Left renal cortex interstitium (tissue), 4 donors: ENCODE measurements at regions not wholly inside any gene's neighbourhood (a gene's known extent, or its start where the extent isn't known, plus 50 kb on each side); places are given as distances from the start of the nearest gene placed in this dataset.
"Not testable (repeated sequence)": the region's sequence is repeated elsewhere in the genome, so short reads cannot be mapped to it uniquely, and the experiment has no call there.

ENCODE experiments used
- DNase-seq, 4 donors: peaks; one replicate each; pipeline ENCODE4 v3.0.0-alpha.2; 2013; ENCODE audit warnings: low read depth in 4 of 4, low spot score in 2 of 4, missing footprints in 1 of 4

DNA sequence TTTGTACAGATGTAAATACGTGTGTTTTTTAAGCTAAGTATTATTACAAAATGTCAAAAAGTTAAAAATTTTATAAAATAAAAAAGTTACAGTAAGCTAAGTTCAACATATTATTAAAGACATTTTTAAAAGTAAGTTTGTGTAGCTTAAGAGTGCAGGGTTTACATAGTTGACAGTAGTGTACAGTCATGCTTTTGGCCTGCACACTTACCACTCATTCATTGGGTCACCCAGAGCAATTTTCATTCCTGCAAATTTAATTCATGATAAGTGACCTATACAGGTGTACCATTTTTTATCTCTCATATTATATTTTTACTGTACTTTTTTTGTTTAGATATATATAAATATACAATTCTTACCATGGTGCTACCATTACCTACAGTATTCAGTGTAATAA is 769.9 kb upstream of the SLITRK6 start:
- DNase-seq: no peak

- DNase-seq: no peak
Measured at GRCh38 chr13:86569974-86570373, 770.8 kb upstream of the SLITRK6 start.

DNA sequence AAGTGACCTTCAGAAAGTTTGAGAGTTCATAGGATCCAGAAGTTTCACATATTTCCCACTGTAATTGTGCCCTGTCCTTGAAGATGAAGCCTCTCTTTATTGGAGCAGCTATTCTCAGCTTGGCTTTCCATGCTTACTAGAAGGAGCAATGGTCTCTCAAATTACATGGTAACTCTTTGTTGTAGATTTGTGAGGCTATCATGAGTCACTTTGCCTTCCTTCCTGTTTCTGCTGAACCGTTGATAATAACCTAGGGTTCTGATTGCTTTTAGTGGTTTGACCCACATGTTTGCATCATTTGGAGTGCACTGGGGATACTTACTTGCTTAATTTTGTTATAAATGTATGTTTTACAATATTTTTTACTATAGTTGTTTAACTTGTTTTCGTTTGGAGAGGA is 772.9 kb upstream of the SLITRK6 start:
- DNase-seq: no peak

GRCh38 chr13:86579662-86580061 is 780.4 kb upstream of the SLITRK6 start:
- no peak for DNase-seq

- DNase-seq: no peak
Measured at GRCh38 chr13:86581706-86582105, 782.5 kb upstream of the SLITRK6 start.

GRCh38 chr13:86584301-86584700 is 785.1 kb upstream of the SLITRK6 start:
- DNase-seq: no peak

DNA sequence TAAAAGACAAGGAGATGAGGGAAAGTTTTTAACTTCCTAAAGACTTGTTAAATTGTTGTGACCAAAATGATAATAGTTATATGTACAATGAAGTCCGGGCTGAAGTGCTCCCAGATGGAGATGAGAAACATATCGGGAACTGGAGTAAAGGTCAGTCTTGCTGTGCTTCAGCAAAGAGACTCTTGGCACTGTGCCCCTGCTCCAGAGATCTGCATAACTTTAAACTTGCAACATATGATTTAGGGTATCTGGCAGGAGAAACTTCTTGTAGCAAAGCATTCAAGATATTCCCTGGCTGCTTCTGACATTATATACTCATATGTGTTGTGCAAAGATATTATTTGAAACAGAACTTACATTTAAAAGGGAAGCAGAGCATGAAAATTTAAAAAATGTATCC is 786.6 kb upstream of the SLITRK6 start:
- DNase-seq: peak; percentile 23 to 57 (median 36)

DNA sequence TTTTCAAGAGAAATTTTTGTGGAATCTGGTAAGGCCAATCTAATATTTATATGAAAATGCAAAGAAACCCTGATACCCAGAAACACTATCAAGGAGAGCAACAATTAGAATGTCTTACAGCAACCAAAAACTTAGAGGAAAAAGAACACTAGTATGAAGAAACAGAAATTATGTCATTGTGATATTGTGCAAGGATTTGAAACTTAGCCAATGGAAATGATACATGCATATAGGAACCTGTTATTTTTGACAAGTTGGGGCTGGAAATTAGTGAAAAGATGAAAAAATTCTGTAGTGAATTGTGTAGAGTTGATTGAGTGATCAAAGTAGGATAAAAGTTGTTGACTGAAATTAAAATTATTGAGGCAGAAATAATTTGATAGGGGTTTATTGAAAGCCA is 792.6 kb upstream of the SLITRK6 start:
- DNase-seq: no peak

- no peak for DNase-seq
Measured at GRCh38 chr13:86601351-86601750, 802.1 kb upstream of the SLITRK6 start.

DNA sequence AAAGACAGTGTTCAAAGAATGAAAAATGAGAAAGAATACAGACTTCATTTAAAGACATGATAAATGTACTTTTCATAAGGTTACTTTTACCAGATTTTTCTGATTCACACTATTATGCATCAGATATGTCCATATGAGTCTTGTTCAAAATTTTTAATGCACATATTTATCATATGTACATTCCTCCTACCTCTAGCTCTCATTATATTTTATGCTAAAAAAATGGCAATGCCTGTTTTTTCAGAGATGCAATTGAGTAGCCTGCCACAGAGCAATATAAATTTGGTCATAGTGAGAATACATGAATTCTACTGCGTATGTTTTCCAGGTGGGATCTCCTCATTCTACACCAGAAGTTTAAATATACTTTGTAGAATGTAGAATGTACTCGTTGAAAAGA is 807.0 kb upstream of the SLITRK6 start:
- DNase-seq: no peak

DNA sequence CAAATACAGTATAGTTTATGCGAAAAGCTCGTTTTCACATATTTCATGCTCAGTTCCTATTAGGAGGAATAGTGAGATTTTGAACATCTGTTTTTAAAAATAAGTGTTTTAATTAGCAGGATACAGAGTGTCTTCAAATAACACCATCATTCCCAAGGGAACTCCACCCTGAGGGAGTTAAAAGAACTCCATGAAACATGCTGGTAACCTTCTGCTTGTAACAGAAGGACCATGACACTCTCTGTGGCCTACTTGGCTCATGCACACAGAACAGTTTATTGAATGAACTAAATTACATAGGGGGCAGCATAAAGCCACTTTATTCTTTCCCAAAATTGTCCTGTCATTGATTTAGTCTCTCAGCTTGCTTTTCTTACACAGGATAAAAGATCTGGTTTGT is 809.5 kb upstream of the SLITRK6 start:
- DNase-seq: no peak

DNA sequence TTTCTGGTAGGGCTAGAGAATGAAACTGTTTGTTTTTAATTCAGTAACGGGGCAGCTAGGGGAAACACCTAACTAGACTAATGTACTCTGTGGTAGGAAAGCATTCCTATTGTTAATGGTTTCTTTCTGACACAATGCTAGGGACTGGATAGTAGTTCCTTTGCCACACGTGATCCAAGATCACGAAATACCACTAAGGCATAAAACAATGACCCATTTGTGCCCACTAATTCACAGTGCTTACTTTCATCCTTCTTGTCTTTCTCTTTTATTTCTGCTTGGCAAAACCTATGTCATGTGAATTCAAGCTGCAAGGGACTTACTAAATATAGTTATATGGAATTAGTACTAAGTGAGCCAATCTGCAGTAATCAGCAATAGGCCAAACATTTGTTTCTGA is 834.1 kb upstream of the SLITRK6 start:
- DNase-seq: no peak

DNA sequence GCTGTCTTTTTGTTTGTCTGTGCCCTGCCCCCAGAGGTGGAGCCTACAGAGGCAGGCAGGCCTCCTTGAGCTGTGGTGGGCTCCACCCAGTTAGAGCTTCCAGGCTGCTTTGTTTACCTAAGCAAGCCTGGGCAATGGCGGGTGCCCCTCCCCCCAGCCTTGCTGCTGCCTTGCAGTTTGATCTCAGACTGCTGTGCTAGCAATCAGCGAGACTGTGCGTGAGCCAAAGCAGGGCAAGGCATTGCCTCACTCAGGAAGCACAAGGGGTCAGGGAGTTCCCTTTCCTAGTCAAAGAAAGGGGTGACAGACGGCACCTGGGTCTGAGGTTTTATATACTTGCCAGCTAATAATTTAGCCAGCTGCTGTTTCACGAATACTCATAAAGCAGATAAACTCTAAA is 852.0 kb upstream of the SLITRK6 start:
- DNase-seq: not testable (repeated sequence)

GRCh38 chr13:86653009-86653408 is 853.8 kb upstream of the SLITRK6 start:
- DNase-seq: no peak

GRCh38 chr13:86655561-86655960 is 856.3 kb upstream of the SLITRK6 start:
- DNase-seq: no peak

- DNase-seq: no peak
Measured at GRCh38 chr13:86660090-86660489, 860.9 kb upstream of the SLITRK6 start.

DNA sequence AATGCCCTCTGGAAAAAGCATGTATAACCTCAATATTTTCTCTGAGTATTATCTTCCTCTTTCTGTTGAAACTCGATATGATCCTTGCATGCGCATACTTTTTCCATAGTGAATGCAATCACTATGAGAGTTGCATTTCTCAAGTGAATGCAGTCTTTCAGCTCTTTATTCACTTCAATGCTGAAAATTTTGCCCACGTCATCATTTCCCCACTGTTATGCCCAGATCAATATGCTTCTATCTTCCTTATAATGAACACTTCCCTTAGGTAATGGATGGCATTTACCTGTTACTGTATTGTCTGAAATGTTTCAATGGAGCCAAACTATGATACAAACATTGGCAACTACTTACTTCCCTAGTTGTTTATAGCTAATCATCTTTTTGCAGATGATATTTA is 866.6 kb upstream of the SLITRK6 start:
- no peak for DNase-seq

DNA sequence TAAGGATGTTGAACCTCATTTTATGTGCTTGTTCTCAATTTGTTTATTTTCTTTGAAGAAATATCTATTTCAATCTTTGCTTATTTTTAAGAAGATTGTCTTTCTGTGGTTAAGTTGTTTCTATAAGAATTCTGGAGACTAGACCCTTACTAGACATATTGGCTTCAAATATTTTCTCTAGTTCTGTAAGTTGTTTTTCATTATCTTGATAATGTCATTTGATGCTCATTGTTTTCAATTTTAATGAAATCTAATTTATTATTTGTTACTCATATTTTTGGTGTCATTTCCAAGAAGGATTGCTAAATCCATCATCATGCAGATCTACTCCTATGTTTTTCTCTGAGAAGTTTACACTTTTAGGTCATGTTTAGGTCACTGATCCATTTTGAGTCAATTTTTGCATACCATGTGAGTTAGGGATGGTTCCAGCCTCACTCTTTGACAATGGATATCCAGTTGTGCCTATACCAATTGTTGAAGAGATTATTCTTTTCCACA is 874.8 kb upstream of the SLITRK6 start:
- DNase-seq: no peak

DNA sequence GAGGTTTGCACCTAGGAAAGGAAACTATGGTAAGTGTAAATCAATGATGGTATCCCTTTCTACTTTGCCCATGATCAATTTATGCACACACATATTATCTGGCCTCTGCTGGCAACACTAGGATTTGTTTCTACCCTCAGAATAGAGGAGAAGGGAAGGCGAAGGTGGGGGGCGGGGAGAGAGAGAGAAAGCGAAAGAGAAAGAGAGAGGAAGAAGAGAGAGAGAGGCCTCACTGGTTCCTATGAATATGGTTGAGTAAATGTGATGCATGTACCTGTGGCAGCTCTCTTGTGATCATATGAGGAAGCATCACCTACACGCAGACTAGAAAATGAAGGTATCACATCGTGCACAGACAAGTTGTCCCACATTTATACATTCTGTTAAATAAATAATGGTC is 882.0 kb upstream of the SLITRK6 start:
- no peak for DNase-seq

GRCh38 chr13:86684402-86684801 is 885.2 kb upstream of the SLITRK6 start:
- no peak for DNase-seq

- DNase-seq: no peak
Measured at GRCh38 chr13:86689911-86690310, 890.7 kb upstream of the SLITRK6 start.

DNA sequence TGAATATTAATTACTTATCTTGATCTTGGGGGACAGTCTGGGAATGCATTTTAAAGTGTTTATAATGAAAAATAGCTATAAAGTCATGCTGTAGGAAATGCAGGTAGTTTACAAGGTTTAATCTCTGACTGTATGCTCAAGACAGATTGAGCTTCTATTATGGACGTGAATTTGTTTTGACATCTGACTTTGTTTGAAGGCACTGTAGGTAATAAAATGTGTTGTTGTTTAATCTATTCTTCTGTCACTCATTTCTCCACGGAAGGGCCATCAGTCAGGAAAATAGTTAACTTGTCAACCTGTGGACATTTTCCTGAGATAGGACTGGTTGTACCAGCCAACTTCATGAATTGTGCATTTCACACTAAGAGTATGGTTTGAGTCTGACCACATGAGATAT is 893.1 kb upstream of the SLITRK6 start:
- DNase-seq: no peak

DNA sequence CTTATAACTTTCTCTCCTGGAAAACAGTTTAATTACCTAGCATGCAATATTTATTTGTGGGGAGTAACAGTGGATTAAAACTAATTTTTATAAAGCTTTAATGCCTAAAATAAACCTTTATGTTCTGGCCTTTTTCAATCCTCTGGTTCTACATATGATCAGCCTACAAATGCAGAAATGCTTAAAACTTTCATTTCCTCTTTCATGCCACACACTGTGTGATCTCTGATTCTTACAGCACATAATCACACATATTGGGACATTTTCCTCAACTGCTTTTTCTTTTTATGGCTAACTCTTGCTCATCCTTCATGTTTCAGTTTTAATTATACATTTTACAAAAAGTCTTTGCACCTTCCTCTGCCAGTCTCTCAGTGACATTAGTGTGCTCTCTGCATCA is 910.8 kb upstream of the SLITRK6 start:
- no peak for DNase-seq

GRCh38 chr13:86710896-86711295 is 911.7 kb upstream of the SLITRK6 start:
- DNase-seq: no peak
